A549 (cell line): ENCODE measurements at regions not wholly inside any gene's neighbourhood (a gene's known extent, or its start where the extent isn't known, plus 50 kb on each side); places are given as distances from the start of the nearest gene placed in this dataset.

Experiments
- CEBPB ChIP-seq, 2 experiments: fragments of >200 bp in 1 of 2; sonication (Bioruptor Twin) in 1 of 2; formaldehyde crosslinking in 1 of 2; IDR thresholded peaks; 2 replicates each; pipeline ENCODE4 v1.6.1; 2012 to 2016
- CTCF ChIP-seq: fragments of >200 bp; sonication (Bioruptor Twin); formaldehyde crosslinking; IDR thresholded peaks from 3 replicates; pipeline ENCODE4 v1.5.1; 2016
- JUN ChIP-seq, 2 experiments: fragments of >200 bp; sonication (Bioruptor Twin); formaldehyde crosslinking; IDR thresholded peaks; 2 replicates in 1 of 2; 3 replicates in 1 of 2; pipeline ENCODE4 v1.6.1; 2016 to 2017
- JUNB ChIP-seq: fragments of >200 bp; sonication (Bioruptor Twin); formaldehyde crosslinking; IDR thresholded peaks from 2 replicates; pipeline ENCODE4 v1.6.1; 2016
- MYC ChIP-seq: IDR thresholded peaks from 2 replicates; pipeline ENCODE4 v1.6.1; 2012; ENCODE audit warnings: mild to moderate bottlenecking, inconsistent platforms, low read length, improper control_type of control experiment, borderline replicate concordance
- POLR2A ChIP-seq: IDR thresholded peaks from 2 replicates; pipeline ENCODE4 v1.6.1; 2012; ENCODE audit warnings: mild to moderate bottlenecking, low read length
- RFX5 ChIP-seq: fragments of 450-650 bp; IDR thresholded peaks from 2 replicates; pipeline ENCODE4 v1.7.1; 2014; ENCODE audit warnings: antibody characterized with exemption, mild to moderate bottlenecking, moderate library complexity
- SREBF2 ChIP-seq: fragments of 450-650 bp; IDR thresholded peaks from 2 replicates; pipeline ENCODE4 v1.6.1; 2014; ENCODE audit warnings: mild to moderate bottlenecking, moderate library complexity
- TF ChIP-seq, protein P1 (sequence below): fragments of 250-450 bp; sonication (Bioruptor Pico); IDR thresholded peaks from 2 replicates; pipeline ENCODE4 v1.5.0; 2021; ENCODE audit warnings: mild to moderate bottlenecking, moderate library complexity, borderline replicate concordance

DNA sequence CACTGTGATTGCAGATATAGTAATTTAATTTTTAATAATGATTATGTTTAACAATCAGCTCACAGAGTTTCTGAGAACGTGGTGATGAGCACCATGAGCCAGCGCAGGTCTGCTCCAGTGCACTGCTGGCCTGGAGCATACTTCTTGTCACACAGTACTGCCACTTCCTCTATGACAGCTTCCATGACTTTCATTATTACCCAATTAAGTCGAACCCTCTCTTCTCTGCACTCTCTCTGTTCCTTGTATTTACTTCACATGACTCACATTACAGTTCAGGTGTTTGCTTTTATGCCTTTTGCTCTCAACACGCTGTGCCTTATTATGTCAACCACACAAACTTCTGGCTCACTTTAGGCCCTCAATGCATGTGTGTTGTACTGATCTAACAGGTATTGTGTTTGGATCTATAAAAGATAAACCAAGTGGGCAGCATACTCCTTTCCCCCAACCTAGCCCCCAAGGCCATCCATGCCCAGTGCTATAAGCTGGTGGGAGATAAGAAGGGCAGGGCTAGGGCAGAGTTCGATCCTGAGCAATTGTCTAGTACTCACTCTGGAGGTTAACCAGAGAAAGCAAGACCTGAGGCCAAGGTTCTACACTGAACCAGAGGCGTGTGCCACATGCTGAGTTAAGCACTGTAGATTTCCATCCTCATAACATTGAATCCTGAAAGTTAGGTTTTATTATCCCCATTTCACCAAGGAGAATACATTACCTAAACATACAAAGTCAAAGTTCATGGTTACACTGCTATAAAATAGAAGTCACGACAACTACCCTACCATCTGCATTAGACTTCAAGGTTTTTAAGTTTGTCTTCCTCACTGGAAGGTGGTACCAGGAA lies 356.5 kb downstream of the INSC start:
- TF ChIP-seq, protein P1, sequence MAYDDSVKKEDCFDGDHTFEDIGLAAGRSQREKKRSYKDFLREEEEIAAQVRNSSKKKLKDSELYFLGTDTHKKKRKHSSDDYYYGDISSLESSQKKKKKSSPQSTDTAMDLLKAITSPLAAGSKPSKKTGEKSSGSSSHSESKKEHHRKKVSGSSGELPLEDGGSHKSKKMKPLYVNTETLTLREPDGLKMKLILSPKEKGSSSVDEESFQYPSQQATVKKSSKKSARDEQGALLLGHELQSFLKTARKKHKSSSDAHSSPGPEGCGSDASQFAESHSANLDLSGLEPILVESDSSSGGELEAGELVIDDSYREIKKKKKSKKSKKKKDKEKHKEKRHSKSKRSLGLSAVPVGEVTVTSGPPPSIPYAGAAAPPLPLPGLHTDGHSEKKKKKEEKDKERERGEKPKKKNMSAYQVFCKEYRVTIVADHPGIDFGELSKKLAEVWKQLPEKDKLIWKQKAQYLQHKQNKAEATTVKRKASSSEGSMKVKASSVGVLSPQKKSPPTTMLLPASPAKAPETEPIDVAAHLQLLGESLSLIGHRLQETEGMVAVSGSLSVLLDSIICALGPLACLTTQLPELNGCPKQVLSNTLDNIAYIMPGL (CRISPR knock-in tag): no peak
- TF ChIP-seq CEBPB (IDR thresholded peaks at IDR 0.05): no peak
- TF ChIP-seq CTCF: no peak
- TF ChIP-seq JUN (IDR thresholded peaks at IDR 0.05): no peak
- TF ChIP-seq MYC: no peak
- no peak for TF ChIP-seq POLR2A
- no peak for TF ChIP-seq JUNB
- TF ChIP-seq SREBF2: no peak
- TF ChIP-seq RFX5: no peak
